IMR-90 (cell line): ENCODE measurements at regions not wholly inside any gene's neighbourhood (a gene's known extent, or its start where the extent isn't known, plus 50 kb on each side); places are given as distances from the start of the nearest gene placed in this dataset.
A peak's percentile ranks its signal among the peaks of the same experiment; 100 is the strongest.

Experiments used
- ATAC-seq: fragments of 200-7000 bp; cut with Tn5 transposase; 2 replicates; pipeline ENCODE4 v1.9.1; 2020; ENCODE audit warnings: low read depth, mild to moderate bottlenecking, moderate library complexity
- BruUV-seq: library from RNA; stranded (reverse); fragments of 400-500 nt; replicated peaks from 2 replicates; lab custom pipeline; 2021; lab: Mats Ljungman, UMichigan
- CTCF ChIA-PET: fragments of 300-600 bp; formaldehyde crosslinking; extraction: SDS; loops from one replicate; lab custom pipeline; 2021; ENCODE audit warnings: antibody characterized with exemption; lab: Yijun Ruan, JAX
- POLR2A ChIA-PET: fragments of 300-600 bp; sonication (Branson Sonifier 250); formaldehyde crosslinking; loops from one replicate; lab custom pipeline; 2022; ENCODE audit warnings: antibody characterized with exemption; ENCODE audit not compliant: unreplicated experiment; lab: Charles Lee
- DNase-seq: peaks from one replicate; pipeline ENCODE4 v3.0.0; 2013
- H2AFZ ChIP-seq: replicated peaks from 2 replicates; pipeline ENCODE3; 2013; ENCODE audit warnings: low read length, mild to moderate bottlenecking; ENCODE audit not compliant: poor library complexity
- H2AK5ac ChIP-seq: 2 replicates; pipeline ENCODE4 v1.6.1; 2013; ENCODE audit warnings: low read depth, low read length, inconsistent platforms
- H2AK9ac ChIP-seq: replicated peaks from 2 replicates; pipeline ENCODE3; 2013; ENCODE audit warnings: mild to moderate bottlenecking, low read depth, low read length, moderate library complexity; ENCODE audit not compliant: poor library complexity
- H2BK120ac ChIP-seq: 2 replicates; pipeline ENCODE4 v1.6.1; 2013; ENCODE audit warnings: low read depth, low read length, inconsistent platforms
- H2BK15ac ChIP-seq: 3 replicates; pipeline ENCODE4 v1.6.1; 2013; ENCODE audit warnings: low read depth, low read length, inconsistent platforms
- H2BK20ac ChIP-seq: 2 replicates; pipeline ENCODE4 v1.6.1; 2013; ENCODE audit warnings: low read depth, mild to moderate bottlenecking, inconsistent platforms, low read length, moderate library complexity
- H2BK5ac ChIP-seq: 2 replicates; pipeline ENCODE4 v1.6.1; 2013; ENCODE audit warnings: mild to moderate bottlenecking, low read depth, low read length, inconsistent platforms; ENCODE audit not compliant: poor library complexity, severe bottlenecking
- H3K14ac ChIP-seq: replicated peaks from 2 replicates; pipeline ENCODE4 v1.6.1; 2013; ENCODE audit warnings: low read depth, low read length, inconsistent platforms
- H3K18ac ChIP-seq: 2 replicates; pipeline ENCODE4 v1.6.1; 2013; ENCODE audit warnings: low read depth, low read length, control low read depth
- H3K23ac ChIP-seq: 2 replicates; pipeline ENCODE4 v1.6.1; 2013; ENCODE audit warnings: low read depth, low read length, inconsistent platforms
- H3K27ac ChIP-seq: 2 replicates; pipeline ENCODE4 v1.5.1; 2013; ENCODE audit warnings: mild to moderate bottlenecking, control low read depth, low read length; ENCODE audit not compliant: insufficient read depth
- H3K27me3 ChIP-seq: 2 replicates; pipeline ENCODE4 v1.6.1; 2013; ENCODE audit warnings: low read length; ENCODE audit not compliant: control insufficient read depth, insufficient read depth
- H3K36me3 ChIP-seq: 2 replicates; pipeline ENCODE4 v1.6.1; 2013; ENCODE audit warnings: low read length, mixed read lengths; ENCODE audit not compliant: control insufficient read depth, insufficient read depth
- H3K4ac ChIP-seq: 2 replicates; pipeline ENCODE4 v1.6.1; 2013; ENCODE audit warnings: low read depth, low read length, inconsistent platforms
- H3K4me1 ChIP-seq: 2 replicates; pipeline ENCODE4 v1.6.1; 2013; ENCODE audit warnings: low read length, mixed read lengths; ENCODE audit not compliant: control insufficient read depth, insufficient read depth
- H3K4me2 ChIP-seq: 2 replicates; pipeline ENCODE4 v1.6.1; 2013; ENCODE audit warnings: low read depth, mild to moderate bottlenecking, control low read depth, low read length, moderate library complexity
- H3K4me3 ChIP-seq: 2 replicates; pipeline ENCODE4 v1.5.1; 2013; ENCODE audit warnings: low read depth, mild to moderate bottlenecking, control low read depth, low read length, moderate library complexity; ENCODE audit not compliant: insufficient read depth
- H3K56ac ChIP-seq: 2 replicates; pipeline ENCODE4 v1.6.1; 2013; ENCODE audit warnings: low read length, inconsistent platforms; ENCODE audit not compliant: insufficient read depth; ENCODE audit errors: extremely low read depth
- H3K79me1 ChIP-seq, 2 experiments: 2 replicates each; pipeline ENCODE4 v1.6.1; 2013; ENCODE audit warnings: low read length in 2 of 2, inconsistent platforms in 1 of 2, low read depth in 1 of 2
- H3K9ac ChIP-seq: 2 replicates; pipeline ENCODE4 v1.6.1; 2013; ENCODE audit warnings: low read depth, low read length, control low read depth
- H3K9me1 ChIP-seq: 2 replicates; pipeline ENCODE4 v1.6.1; 2013; ENCODE audit warnings: low read length, inconsistent platforms; ENCODE audit not compliant: insufficient read depth
- H3K9me3 ChIP-seq: 2 replicates; pipeline ENCODE4 v1.6.1; 2013; ENCODE audit warnings: low read length; ENCODE audit not compliant: control insufficient read depth, insufficient read depth
- H4K20me1 ChIP-seq: 2 replicates; pipeline ENCODE4 v1.6.1; 2013; ENCODE audit warnings: low read length, inconsistent platforms; ENCODE audit not compliant: insufficient read depth
- H4K5ac ChIP-seq: 2 replicates; pipeline ENCODE4 v1.6.1; 2013; ENCODE audit warnings: mild to moderate bottlenecking, low read depth, low read length, control low read depth
- H4K8ac ChIP-seq, 2 experiments: 2 replicates each; pipeline ENCODE4 v1.6.1; 2013; ENCODE audit warnings: low read depth in 2 of 2, low read length in 2 of 2, control low read depth in 1 of 2, inconsistent platforms in 1 of 2
- H4K91ac ChIP-seq: 2 replicates; pipeline ENCODE4 v1.6.1; 2013; ENCODE audit warnings: low read depth, low read length, inconsistent platforms; ENCODE audit not compliant: insufficient read depth
- BHLHE40 ChIP-seq: fragments of 150-350 bp; IDR thresholded peaks from 2 replicates; pipeline ENCODE4 v1.6.1; 2016; ENCODE audit warnings: mild to moderate bottlenecking, low read depth, low read length
- CEBPB ChIP-seq: IDR thresholded peaks from 2 replicates; pipeline ENCODE4 v1.6.1; 2012; ENCODE audit warnings: low read depth, low read length, improper control_type of control experiment
- CHD1 ChIP-seq: IDR thresholded peaks from 2 replicates; pipeline ENCODE4 v1.6.1; 2012; ENCODE audit warnings: low read depth, low read length, improper control_type of control experiment
- FOS ChIP-seq: fragments of 150-350 bp; IDR thresholded peaks from 2 replicates; pipeline ENCODE4 v1.6.1; 2016; ENCODE audit warnings: low read depth, low read length
- MAFK ChIP-seq: IDR thresholded peaks from 2 replicates; pipeline ENCODE4 v1.6.1; 2012; ENCODE audit warnings: low read depth, low read length, improper control_type of control experiment
- MAZ ChIP-seq: IDR thresholded peaks from 2 replicates; pipeline ENCODE4 v1.6.1; 2012; ENCODE audit warnings: low read depth, mild to moderate bottlenecking, low read length, improper control_type of control experiment, moderate library complexity, borderline replicate concordance
- MXI1 ChIP-seq: IDR thresholded peaks from 2 replicates; pipeline ENCODE4 v1.6.1; 2012; ENCODE audit warnings: low read depth, mild to moderate bottlenecking, low read length, moderate library complexity, borderline replicate concordance
- POLR2A ChIP-seq: IDR thresholded peaks from 2 replicates; pipeline ENCODE4 v1.6.1; 2012; ENCODE audit warnings: mild to moderate bottlenecking, low read depth, low read length
- RAD21 ChIP-seq: IDR thresholded peaks from 2 replicates; pipeline ENCODE4 v1.6.1; 2012; ENCODE audit warnings: low read length, improper control_type of control experiment
- WGBS, 2 experiments: methylation state at CpG; one replicate each; pipeline versions ENCODE4 v1.1.5 to v1.1.7; 2013; ENCODE audit warnings: missing lambda C conversion rate in 2 of 2; ENCODE audit not compliant: insufficient read length in 1 of 2; ENCODE audit errors: extremely low coverage in 2 of 2; 5-methylcytosine and 5-hydroxymethylcytosine counted together
- dilution Hi-C: fragments of 300-500 bp; cut with HindIII; formaldehyde crosslinking; loops from one replicate; pipeline ENCODE4 v1.14.3; 2018; ENCODE audit warnings: low sequenced_read_pairs; ENCODE audit not compliant: unreplicated experiment
- in situ Hi-C: fragments of 300-500 bp; cut with MboI; formaldehyde crosslinking; loops from 3 replicates; pipeline ENCODE4 v1.14.3; 2019; ENCODE audit warnings: low sequenced_read_pairs, inconsistent platforms, mixed read lengths
- intact Hi-C: fragments of 100-400 bp; cut with micrococcal nuclease; formaldehyde crosslinking; loops from 2 replicates; pipeline ENCODE4 v1.10.0; 2022
- TF ChIP-seq, protein P1 (sequence below): conservative IDR thresholded peaks from 2 replicates; pipeline ENCODE4 v1.5.1; 2012; ENCODE audit warnings: mild to moderate bottlenecking, low read depth, low read length, improper control_type of control experiment
- TF ChIP-seq, protein P2 (sequence below): fragments of 150-350 bp; IDR thresholded peaks from 2 replicates; pipeline ENCODE4 v1.6.1; 2016; ENCODE audit warnings: low read depth, mild to moderate bottlenecking, low read length, moderate library complexity, borderline replicate concordance

DNA sequence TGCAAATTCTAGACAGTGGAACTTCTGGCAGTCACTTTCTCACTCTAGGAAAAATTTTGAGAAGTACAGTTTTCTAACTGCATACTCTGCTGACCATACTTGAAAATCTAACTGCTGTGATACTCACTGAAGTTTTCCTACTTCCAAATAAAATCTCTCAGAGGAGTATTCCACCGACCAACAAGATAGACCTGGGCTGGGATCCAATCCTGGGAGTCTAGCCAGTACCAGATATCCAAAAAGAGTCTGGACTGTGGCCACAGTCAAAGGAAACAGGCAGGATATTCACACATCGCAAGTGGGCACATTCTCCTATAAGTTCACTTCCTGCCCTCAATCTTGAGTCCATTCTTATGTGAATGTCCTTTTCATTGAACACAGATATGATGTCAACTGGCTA, 1138.7 kb upstream of the PCDH7 start:
- Histone ChIP-seq H3K27ac (no peak overlapping the region), H4K8ac (no peak overlapping the region), H3K23ac (no peak overlapping the region), H3K56ac (no peak overlapping the region), H2AK9ac (no peak overlapping the region), H3K9me3 (no peaks in the 10 kb centered on the region), H4K5ac (no peak overlapping the region), H2BK20ac (no peak overlapping the region), H2BK5ac (no peak overlapping the region), H3K79me1 (no peaks in the 10 kb centered on the region), H3K9ac (no peak overlapping the region), H3K14ac (no peak overlapping the region), H4K91ac (no peak overlapping the region), H3K18ac (no peak overlapping the region), H3K4ac (no peak overlapping the region), H3K4me2 (no peak overlapping the region), H3K27me3 (no peaks in the 10 kb centered on the region), H2BK15ac (no peak overlapping the region), H2BK120ac (no peak overlapping the region), H2AFZ (no peak overlapping the region), H3K4me1 (no peaks in the 10 kb centered on the region), H3K4me3 (no peak overlapping the region), H3K36me3 (no peaks in the 10 kb centered on the region), H3K9me1 (no peaks in the 10 kb centered on the region), H2AK5ac (no peak overlapping the region), H4K20me1 (no peaks in the 10 kb centered on the region)
- BruUV-seq, result no TSS peak
- intact Hi-C loops, result no loop called here
- in situ Hi-C loops, result no loop called here
- CTCF ChIA-PET, result no interaction called here
- TF ChIP-seq CEBPB, result no peak
- TF ChIP-seq, protein P1, sequence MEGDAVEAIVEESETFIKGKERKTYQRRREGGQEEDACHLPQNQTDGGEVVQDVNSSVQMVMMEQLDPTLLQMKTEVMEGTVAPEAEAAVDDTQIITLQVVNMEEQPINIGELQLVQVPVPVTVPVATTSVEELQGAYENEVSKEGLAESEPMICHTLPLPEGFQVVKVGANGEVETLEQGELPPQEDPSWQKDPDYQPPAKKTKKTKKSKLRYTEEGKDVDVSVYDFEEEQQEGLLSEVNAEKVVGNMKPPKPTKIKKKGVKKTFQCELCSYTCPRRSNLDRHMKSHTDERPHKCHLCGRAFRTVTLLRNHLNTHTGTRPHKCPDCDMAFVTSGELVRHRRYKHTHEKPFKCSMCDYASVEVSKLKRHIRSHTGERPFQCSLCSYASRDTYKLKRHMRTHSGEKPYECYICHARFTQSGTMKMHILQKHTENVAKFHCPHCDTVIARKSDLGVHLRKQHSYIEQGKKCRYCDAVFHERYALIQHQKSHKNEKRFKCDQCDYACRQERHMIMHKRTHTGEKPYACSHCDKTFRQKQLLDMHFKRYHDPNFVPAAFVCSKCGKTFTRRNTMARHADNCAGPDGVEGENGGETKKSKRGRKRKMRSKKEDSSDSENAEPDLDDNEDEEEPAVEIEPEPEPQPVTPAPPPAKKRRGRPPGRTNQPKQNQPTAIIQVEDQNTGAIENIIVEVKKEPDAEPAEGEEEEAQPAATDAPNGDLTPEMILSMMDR, result no peak
- TF ChIP-seq CHD1, result no peak
- no peak for TF ChIP-seq RAD21
- no peak for TF ChIP-seq MAFK
- no peak for TF ChIP-seq POLR2A
- TF ChIP-seq MXI1, result no peak
- TF ChIP-seq, protein P2, sequence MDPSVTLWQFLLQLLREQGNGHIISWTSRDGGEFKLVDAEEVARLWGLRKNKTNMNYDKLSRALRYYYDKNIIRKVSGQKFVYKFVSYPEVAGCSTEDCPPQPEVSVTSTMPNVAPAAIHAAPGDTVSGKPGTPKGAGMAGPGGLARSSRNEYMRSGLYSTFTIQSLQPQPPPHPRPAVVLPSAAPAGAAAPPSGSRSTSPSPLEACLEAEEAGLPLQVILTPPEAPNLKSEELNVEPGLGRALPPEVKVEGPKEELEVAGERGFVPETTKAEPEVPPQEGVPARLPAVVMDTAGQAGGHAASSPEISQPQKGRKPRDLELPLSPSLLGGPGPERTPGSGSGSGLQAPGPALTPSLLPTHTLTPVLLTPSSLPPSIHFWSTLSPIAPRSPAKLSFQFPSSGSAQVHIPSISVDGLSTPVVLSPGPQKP, result no peak
- no peak for TF ChIP-seq BHLHE40
- TF ChIP-seq MAZ, result no peak
- no peak for TF ChIP-seq FOS
- WGBS, 2 experiments, result 0% methylated on average over 1 of the region's 2 CpGs; no CpG with 5 or more reads in 1 of the 2 experiments
- peak; percentile 31 for DNase-seq
- dilution Hi-C loops, result no loop called here
- POLR2A ChIA-PET, result no interaction called here
- peak; percentile 21; the same call in 1 of the 2 replicates for ATAC-seq
